GM12892 (cell line): ENCODE measurements at regions not wholly inside any gene's neighbourhood (a gene's known extent, or its start where the extent isn't known, plus 50 kb on each side); places are given as distances from the start of the nearest gene placed in this dataset.
"Not testable (repeated sequence)": the region's sequence is repeated elsewhere in the genome, so short reads cannot be mapped to it uniquely, and the experiment has no call there.

ENCODE experiments used
- POLR2A ChIP-seq: IDR thresholded peaks from 2 replicates; pipeline ENCODE4 v1.6.1; 2011; ENCODE audit warnings: low read depth, low read length, control low read depth
- TAF1 ChIP-seq: IDR thresholded peaks from 2 replicates; pipeline ENCODE4 v1.6.1; 2011; ENCODE audit warnings: low read depth, mild to moderate bottlenecking, control low read depth, low read length, borderline replicate concordance

DNA sequence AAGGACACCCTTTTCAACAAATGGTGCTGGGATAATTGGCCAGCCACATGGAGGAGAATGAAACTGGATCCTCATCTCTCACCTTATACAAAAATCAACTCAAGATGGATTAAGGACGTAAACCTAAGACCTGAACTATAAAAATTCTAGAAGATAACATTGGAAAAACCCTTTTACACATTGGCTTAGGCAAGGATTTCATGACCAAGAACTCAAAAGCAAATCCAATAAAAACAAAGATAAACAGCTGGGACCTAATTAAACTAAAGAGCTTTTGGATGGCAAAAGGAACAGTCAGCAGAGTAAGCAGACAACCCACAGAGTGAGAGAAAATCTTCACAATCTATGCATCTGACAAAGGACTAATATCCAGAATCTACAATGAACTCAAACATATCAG, 96.9 kb upstream of the BNIP2 start:
- not testable (repeated sequence) for TF ChIP-seq POLR2A, TAF1
